Caco-2 (cell line): ENCODE measurements at regions not wholly inside any gene's neighbourhood (a gene's known extent, or its start where the extent isn't known, plus 50 kb on each side); places are given as distances from the start of the nearest gene placed in this dataset.

ENCODE experiments used
- BruUV-seq: library from RNA; stranded (reverse); fragments of 400-500 nt; replicated peaks from 2 replicates; lab custom pipeline; 2021; lab: Mats Ljungman, UMichigan
- CTCF ChIA-PET: fragments of 300-600 bp; sonication (Branson Sonifier 250); formaldehyde crosslinking; loops from one replicate; lab custom pipeline; 2022; ENCODE audit warnings: antibody characterized with exemption; lab: Charles Lee
- POLR2A ChIA-PET: fragments of 300-600 bp; sonication (Branson Sonifier 250); formaldehyde crosslinking; loops from one replicate; lab custom pipeline; 2022; ENCODE audit warnings: antibody characterized with exemption; lab: Charles Lee
- DNase-seq, 2 experiments: peaks; one replicate each; pipeline versions ENCODE4 v3.0.0 to v3.0.0-alpha.2; 2020 to 2022
- H3K27me3 ChIP-seq: replicated peaks from 2 replicates; pipeline ENCODE4 v1.6.0; 2011; ENCODE audit warnings: low read length; ENCODE audit not compliant: control insufficient read depth, insufficient read depth
- H3K36me3 ChIP-seq: 2 replicates; pipeline ENCODE4 v1.5.1; 2011; ENCODE audit warnings: low read length; ENCODE audit not compliant: control insufficient read depth, insufficient read depth
- H3K4me1 ChIP-seq: fragments of 250-450 bp; sonication (Bioruptor Pico); 2 replicates; pipeline ENCODE4 v1.5.1; 2020; ENCODE audit warnings: mild to moderate bottlenecking
- H3K4me3 ChIP-seq: 2 replicates; pipeline ENCODE4 v1.5.1; 2011; ENCODE audit warnings: low read depth, mild to moderate bottlenecking, control low read depth, low read length
- H3K9me3 ChIP-seq: fragments of 250-450 bp; sonication (Bioruptor Pico); 2 replicates; pipeline ENCODE4 v1.5.1; 2020; ENCODE audit warnings: mild to moderate bottlenecking, moderate library complexity
- H3K27ac Mint-ChIP-seq: one replicate; pipeline ENCODE4 v1.8.0; 2022; ENCODE audit warnings: mixed read lengths; ENCODE audit not compliant: unreplicated experiment
- H3K27me3 Mint-ChIP-seq: one replicate; pipeline ENCODE4 v1.8.0; 2022; ENCODE audit warnings: mixed read lengths; ENCODE audit not compliant: insufficient read depth, unreplicated experiment
- H3K36me3 Mint-ChIP-seq: one replicate; pipeline ENCODE4 v1.8.0; 2022; ENCODE audit warnings: mild to moderate bottlenecking, mixed read lengths; ENCODE audit not compliant: insufficient read depth, unreplicated experiment
- H3K4me1 Mint-ChIP-seq: one replicate; pipeline ENCODE4 v1.8.0; 2022; ENCODE audit warnings: low read depth, mixed read lengths; ENCODE audit not compliant: unreplicated experiment
- H3K4me3 Mint-ChIP-seq: one replicate; pipeline ENCODE4 v1.8.0; 2022; ENCODE audit warnings: mild to moderate bottlenecking, moderate library complexity, mixed read lengths; ENCODE audit not compliant: unreplicated experiment
- H3K9me3 Mint-ChIP-seq: one replicate; pipeline ENCODE4 v1.8.0; 2022; ENCODE audit warnings: mixed read lengths; ENCODE audit not compliant: unreplicated experiment
- CTCF ChIP-seq, 2 experiments: fragments of 200-600 bp in 1 of 2; IDR thresholded peaks; 1 replicate in 1 of 2; 2 replicates in 1 of 2; pipeline versions ENCODE4 v1.5.1 to v1.8.0; 2011 to 2022; ENCODE audit warnings: antibody characterized with exemption in 1 of 2, control low read depth in 1 of 2, inconsistent platforms in 1 of 2, low read depth in 1 of 2, low read length in 1 of 2, mild to moderate bottlenecking in 1 of 2, moderate library complexity in 1 of 2; ENCODE audit not compliant: insufficient read depth in 1 of 2, severe bottlenecking in 1 of 2, unreplicated experiment in 1 of 2
- intact Hi-C: fragments of 100-400 bp; cut with micrococcal nuclease; formaldehyde crosslinking; loops from one replicate; pipeline ENCODE4 v1.10.0; 2022; ENCODE audit not compliant: unreplicated experiment

GRCh38 chr11:127485541-127485940 is 485.0 kb upstream of the KIRREL3 start:
- Mint-ChIP-seq H3K36me3 (no peaks in the 10 kb centered on the region), H3K27ac (no peak overlapping the region), H3K4me3 (no peak overlapping the region), H3K9me3 (peaks cover 22% of the 10 kb centered on the region), H3K4me1 (no peaks in the 10 kb centered on the region), H3K27me3 (peaks cover 3% of the 10 kb centered on the region)
- no peaks in the 10 kb centered on the region for H3K4me1 ChIP-seq
- CTCF ChIA-PET = interaction anchor here (0.5 kb wide), 1 partner anchor 512 kb away, joined by 8 read pairs; no protein-coding TSS in a partner anchor
- DNase-seq = no peak
- H3K36me3 ChIP-seq = no peaks in the 10 kb centered on the region
- no TSS peak for BruUV-seq
- H3K4me3 ChIP-seq = no peak overlapping the region
- H3K27me3 ChIP-seq = no peaks in the 10 kb centered on the region
- no peaks in the 10 kb centered on the region for H3K9me3 ChIP-seq
- intact Hi-C loops = no loop called here
- POLR2A ChIA-PET = no interaction called here
- TF ChIP-seq CTCF (IDR thresholded peaks at IDR 0.05; ENCODE audit: insufficient read depth in 1 of 2, low read depth in 1 of 2, low read length in 1 of 2, severe bottlenecking in 1 of 2, unreplicated experiment in 1 of 2) = no peak

- BruUV-seq = no TSS peak
- intact Hi-C loops = no loop called here
- TF ChIP-seq CTCF (IDR thresholded peaks at IDR 0.05; ENCODE audit: insufficient read depth in 1 of 2, low read depth in 1 of 2, low read length in 1 of 2, severe bottlenecking in 1 of 2, unreplicated experiment in 1 of 2) = no peak
- Histone ChIP-seq H3K9me3 (no peaks in the 10 kb centered on the region), H3K4me3 (no peak overlapping the region), H3K4me1 (no peaks in the 10 kb centered on the region), H3K27me3 (no peaks in the 10 kb centered on the region), H3K36me3 (no peaks in the 10 kb centered on the region)
- Mint-ChIP-seq H3K27me3 (peaks cover 10% of the 10 kb centered on the region), H3K4me1 (no peaks in the 10 kb centered on the region), H3K4me3 (no peak overlapping the region), H3K27ac (no peak overlapping the region), H3K36me3 (no peaks in the 10 kb centered on the region), H3K9me3 (no peaks in the 10 kb centered on the region)
- POLR2A ChIA-PET = no interaction called here
- no peak for DNase-seq
- CTCF ChIA-PET = interaction anchor here (0.6 kb wide), 1 partner anchor 11 kb away, joined by 4 read pairs; no protein-coding TSS in a partner anchor
Observed at GRCh38 chr11:127481391-127481790, 480.8 kb upstream of the KIRREL3 start.

- no TSS peak for BruUV-seq
- no peaks in the 10 kb centered on the region for H3K36me3 Mint-ChIP-seq
- Histone ChIP-seq H3K9me3 (no peaks in the 10 kb centered on the region), H3K36me3 (no peaks in the 10 kb centered on the region), H3K4me1 (no peaks in the 10 kb centered on the region), H3K4me3 (no peak overlapping the region), H3K27me3 (no peaks in the 10 kb centered on the region)
- no peak for TF ChIP-seq CTCF (IDR thresholded peaks at IDR 0.05; ENCODE audit: insufficient read depth in 1 of 2, low read depth in 1 of 2, low read length in 1 of 2, severe bottlenecking in 1 of 2, unreplicated experiment in 1 of 2)
- no peak overlapping the region for H3K4me3 Mint-ChIP-seq
- H3K4me1 Mint-ChIP-seq = no peaks in the 10 kb centered on the region
- H3K9me3 Mint-ChIP-seq = no peaks in the 10 kb centered on the region
- no peak overlapping the region for H3K27ac Mint-ChIP-seq
- ChIA-PET CTCF (no interaction called here), POLR2A (no interaction called here)
- DNase-seq = no peak
- intact Hi-C loops = no loop called here
- H3K27me3 Mint-ChIP-seq = peaks cover 7% of the 10 kb centered on the region
Observed at GRCh38 chr11:127478826-127479225, 478.3 kb upstream of the KIRREL3 start.
